ENCODE measurements at regions not wholly inside any gene's neighbourhood (a gene's known extent, or its start where the extent isn't known, plus 50 kb on each side); places are given as distances from the start of the nearest gene placed in this dataset.

GRCh38 chr6:76448109-76448508, 375.6 kb upstream of the IMPG1 start:
- DNase-seq = no peak

DNA sequence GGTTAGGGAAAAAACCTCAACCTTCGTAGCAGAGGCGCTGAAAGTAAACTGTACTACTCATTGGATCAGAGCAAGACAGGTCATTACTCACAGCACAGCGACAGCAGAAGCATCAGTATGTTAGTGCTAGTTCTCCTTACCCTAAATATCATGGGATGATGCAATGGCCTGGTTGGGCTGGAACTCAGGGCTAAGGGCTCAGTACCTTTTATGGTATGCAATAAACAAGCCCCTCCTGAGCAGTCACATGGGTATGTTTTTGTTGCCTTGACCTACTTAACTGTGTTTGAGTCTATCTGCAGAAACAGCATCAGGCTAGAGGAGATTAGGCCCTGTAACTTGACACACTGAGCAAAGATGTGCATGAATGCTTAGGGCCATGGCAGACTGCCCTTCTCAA, 369.4 kb upstream of the IMPG1 start:
- no peak for DNase-seq
- WGBS, 2 donors = 71 to 76% methylated on average over 3 of the region's 3 CpGs
- TF ChIP-seq POLR2A (IDR thresholded peaks at IDR 0.05) = no peak
- TF ChIP-seq, protein P1, sequence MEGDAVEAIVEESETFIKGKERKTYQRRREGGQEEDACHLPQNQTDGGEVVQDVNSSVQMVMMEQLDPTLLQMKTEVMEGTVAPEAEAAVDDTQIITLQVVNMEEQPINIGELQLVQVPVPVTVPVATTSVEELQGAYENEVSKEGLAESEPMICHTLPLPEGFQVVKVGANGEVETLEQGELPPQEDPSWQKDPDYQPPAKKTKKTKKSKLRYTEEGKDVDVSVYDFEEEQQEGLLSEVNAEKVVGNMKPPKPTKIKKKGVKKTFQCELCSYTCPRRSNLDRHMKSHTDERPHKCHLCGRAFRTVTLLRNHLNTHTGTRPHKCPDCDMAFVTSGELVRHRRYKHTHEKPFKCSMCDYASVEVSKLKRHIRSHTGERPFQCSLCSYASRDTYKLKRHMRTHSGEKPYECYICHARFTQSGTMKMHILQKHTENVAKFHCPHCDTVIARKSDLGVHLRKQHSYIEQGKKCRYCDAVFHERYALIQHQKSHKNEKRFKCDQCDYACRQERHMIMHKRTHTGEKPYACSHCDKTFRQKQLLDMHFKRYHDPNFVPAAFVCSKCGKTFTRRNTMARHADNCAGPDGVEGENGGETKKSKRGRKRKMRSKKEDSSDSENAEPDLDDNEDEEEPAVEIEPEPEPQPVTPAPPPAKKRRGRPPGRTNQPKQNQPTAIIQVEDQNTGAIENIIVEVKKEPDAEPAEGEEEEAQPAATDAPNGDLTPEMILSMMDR (IDR thresholded peaks at IDR 0.05) = no peak

More at GRCh38 chr6:76448109-76448508, 375.6 kb upstream of the IMPG1 start:
- Histone ChIP-seq H3K27me3 (no peaks in the 10 kb centered on the region), H3K9me3 (no peaks in the 10 kb centered on the region), H3K4me1 (no peaks in the 10 kb centered on the region), H3K36me3 (ENCODE audit: low read depth, missing control alignments) (no peaks in the 10 kb centered on the region), H3K4me3 (no peak overlapping the region), H3K27ac (no peak overlapping the region)
- TF ChIP-seq, protein P1 (IDR thresholded peaks at IDR 0.05) = no peak
- no peak for TF ChIP-seq POLR2A (IDR thresholded peaks at IDR 0.05)
- WGBS, 2 donors = 52 to 54% methylated on average over 1 of the region's 1 CpG
- intact Hi-C loops (cut with DNase I; ENCODE audit: low total_unique reads) = no loop called here

DNA sequence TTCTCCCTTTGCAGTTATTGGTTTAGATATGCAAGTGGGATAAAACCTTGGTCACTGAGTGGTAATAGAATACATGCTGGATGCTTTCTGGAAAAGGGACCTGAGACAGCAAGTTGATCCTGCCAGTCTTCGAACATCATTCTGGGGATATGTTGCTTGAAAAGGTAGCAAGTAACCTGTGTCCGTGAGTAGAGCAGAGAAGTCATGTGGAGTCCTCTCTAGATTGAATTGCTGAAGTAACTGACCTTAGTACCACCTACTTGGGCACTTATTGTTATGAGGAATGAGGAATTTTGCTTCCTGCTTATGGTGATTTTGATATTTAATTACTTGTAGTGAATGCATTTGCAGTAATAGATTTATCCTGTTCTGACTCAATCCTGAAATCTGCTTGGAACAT, 367.3 kb upstream of the IMPG1 start:
- Histone ChIP-seq H3K4me3 (no peak overlapping the region), H3K9me3 (no peaks in the 10 kb centered on the region), H3K36me3 (ENCODE audit: low read depth, missing control alignments) (no peaks in the 10 kb centered on the region), H3K27me3 (no peaks in the 10 kb centered on the region), H3K4me1 (no peaks in the 10 kb centered on the region), H3K27ac (no peak overlapping the region)
- TF ChIP-seq, protein P1 (IDR thresholded peaks at IDR 0.05) = no peak
- TF ChIP-seq POLR2A (IDR thresholded peaks at IDR 0.05) = no peak
- intact Hi-C loops (cut with DNase I; ENCODE audit: low total_unique reads) = no loop called here
- DNase-seq = no peak
- 71 to 88% methylated on average over 2 of the region's 2 CpGs for WGBS, 2 donors

More for the DNA sequence above, 369.4 kb upstream of the IMPG1 start:
- Histone ChIP-seq H3K9me3 (no peaks in the 10 kb centered on the region), H3K4me3 (no peak overlapping the region), H3K36me3 (ENCODE audit: low read depth, missing control alignments) (no peaks in the 10 kb centered on the region), H3K4me1 (no peaks in the 10 kb centered on the region), H3K27me3 (no peaks in the 10 kb centered on the region), H3K27ac (no peak overlapping the region)
- intact Hi-C loops (cut with DNase I; ENCODE audit: low total_unique reads) = no loop called here

DNA sequence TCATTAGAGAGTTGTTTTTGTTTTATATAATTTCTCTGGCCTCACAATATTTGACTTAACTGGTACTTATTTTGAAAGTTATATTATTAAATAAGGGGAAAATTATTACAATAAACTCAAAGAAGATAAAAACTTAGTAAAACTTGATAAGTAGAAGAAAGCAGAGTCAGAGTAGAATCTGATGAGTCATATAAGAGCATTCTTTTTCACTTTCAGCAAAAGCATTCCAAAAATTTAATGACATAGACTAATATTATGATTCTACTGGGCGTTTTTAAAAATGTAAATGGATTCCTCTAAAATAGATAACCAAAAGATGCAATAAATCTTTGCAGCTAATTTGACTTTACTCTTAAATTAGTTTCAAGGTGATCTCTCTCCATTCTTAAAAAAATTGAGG, 366.3 kb upstream of the IMPG1 start:
- 28 to 42% methylated on average over 1 of the region's 1 CpG for WGBS, 2 donors
- H3K4me3 ChIP-seq = no peak overlapping the region
- H3K36me3 ChIP-seq (ENCODE audit: low read depth, missing control alignments) = no peaks in the 10 kb centered on the region
- TF ChIP-seq, protein P1 (IDR thresholded peaks at IDR 0.05) = no peak
- TF ChIP-seq POLR2A (IDR thresholded peaks at IDR 0.05) = no peak
- no peak for DNase-seq
- H3K27ac ChIP-seq = no peak overlapping the region
- intact Hi-C loops (cut with DNase I; ENCODE audit: low total_unique reads) = no loop called here
- H3K9me3 ChIP-seq = no peaks in the 10 kb centered on the region
- no peaks in the 10 kb centered on the region for H3K4me1 ChIP-seq
- H3K27me3 ChIP-seq = no peaks in the 10 kb centered on the region

DNA sequence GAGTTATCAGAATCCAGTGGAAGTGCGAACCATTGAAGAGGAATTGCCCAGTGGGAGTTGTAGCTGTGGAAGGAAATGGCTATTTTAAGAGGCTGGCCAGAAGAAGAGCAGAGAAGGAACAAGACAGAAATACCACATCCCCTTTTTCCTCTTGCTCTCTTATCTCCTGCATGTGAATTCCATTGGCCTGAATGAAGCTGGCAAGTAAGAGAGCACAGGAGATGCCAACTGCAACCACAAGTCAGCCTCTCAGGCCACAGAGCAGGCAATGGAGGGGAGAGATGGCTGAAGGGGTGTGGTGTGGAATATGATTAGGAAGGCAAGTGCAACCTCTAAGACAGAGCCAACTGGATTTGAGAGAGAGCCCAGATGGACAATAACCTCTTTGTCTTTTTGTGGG, 362.7 kb upstream of the IMPG1 start:
- Histone ChIP-seq H3K36me3 (ENCODE audit: low read depth, missing control alignments) (no peaks in the 10 kb centered on the region), H3K27me3 (no peaks in the 10 kb centered on the region), H3K9me3 (no peaks in the 10 kb centered on the region), H3K27ac (no peak overlapping the region), H3K4me1 (no peaks in the 10 kb centered on the region), H3K4me3 (no peak overlapping the region)
- no peak for DNase-seq
- 68 to 75% methylated on average over 1 of the region's 1 CpG for WGBS, 2 donors
- no peak for TF ChIP-seq POLR2A (IDR thresholded peaks at IDR 0.05)
- TF ChIP-seq, protein P1 (IDR thresholded peaks at IDR 0.05) = no peak
- intact Hi-C loops (cut with DNase I; ENCODE audit: low total_unique reads) = no loop called here
